ENCODE measurements at regions not wholly inside any gene's neighbourhood (a gene's known extent, or its start where the extent isn't known, plus 50 kb on each side); places are given as distances from the start of the nearest gene placed in this dataset.

DNA sequence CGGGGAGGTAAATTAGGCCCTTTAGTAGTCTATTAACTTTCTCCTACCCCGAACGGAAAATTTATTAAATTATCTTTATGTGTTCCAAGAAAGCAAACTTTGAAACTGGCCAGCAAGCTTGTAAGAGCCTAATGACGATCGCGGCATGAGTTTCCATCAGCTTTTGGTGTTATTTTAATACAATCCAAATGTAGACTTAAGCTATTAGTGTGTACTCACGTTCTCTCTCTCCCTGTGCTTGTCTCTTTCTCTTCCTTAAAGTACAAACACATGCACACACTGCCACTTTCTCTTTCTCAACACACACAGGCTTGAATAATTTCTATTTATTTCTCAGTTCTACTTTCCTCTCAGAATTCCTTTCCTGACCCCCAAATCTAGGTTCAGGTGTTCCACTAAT, 108.8 kb upstream of the MME start:
- Mint-ChIP-seq H3K9me3 (ENCODE audit: low read depth) (no peaks in the 10 kb centered on the region), H3K4me3 (ENCODE audit: unreplicated experiment) (no peak overlapping the region), H3K36me3 (ENCODE audit: low read depth) (no peaks in the 10 kb centered on the region), H3K4me1 (ENCODE audit: low read depth) (peaks cover 5% of the 10 kb centered on the region), H3K27ac (ENCODE audit: unreplicated experiment) (no peak overlapping the region), H3K27me3 (ENCODE audit: low read depth) (no peaks in the 10 kb centered on the region)
- no peak for DNase-seq (ENCODE audit: low spot score)
- TF ChIP-seq, protein P1, sequence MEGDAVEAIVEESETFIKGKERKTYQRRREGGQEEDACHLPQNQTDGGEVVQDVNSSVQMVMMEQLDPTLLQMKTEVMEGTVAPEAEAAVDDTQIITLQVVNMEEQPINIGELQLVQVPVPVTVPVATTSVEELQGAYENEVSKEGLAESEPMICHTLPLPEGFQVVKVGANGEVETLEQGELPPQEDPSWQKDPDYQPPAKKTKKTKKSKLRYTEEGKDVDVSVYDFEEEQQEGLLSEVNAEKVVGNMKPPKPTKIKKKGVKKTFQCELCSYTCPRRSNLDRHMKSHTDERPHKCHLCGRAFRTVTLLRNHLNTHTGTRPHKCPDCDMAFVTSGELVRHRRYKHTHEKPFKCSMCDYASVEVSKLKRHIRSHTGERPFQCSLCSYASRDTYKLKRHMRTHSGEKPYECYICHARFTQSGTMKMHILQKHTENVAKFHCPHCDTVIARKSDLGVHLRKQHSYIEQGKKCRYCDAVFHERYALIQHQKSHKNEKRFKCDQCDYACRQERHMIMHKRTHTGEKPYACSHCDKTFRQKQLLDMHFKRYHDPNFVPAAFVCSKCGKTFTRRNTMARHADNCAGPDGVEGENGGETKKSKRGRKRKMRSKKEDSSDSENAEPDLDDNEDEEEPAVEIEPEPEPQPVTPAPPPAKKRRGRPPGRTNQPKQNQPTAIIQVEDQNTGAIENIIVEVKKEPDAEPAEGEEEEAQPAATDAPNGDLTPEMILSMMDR (IDR thresholded peaks at IDR 0.05): no peak

DNA sequence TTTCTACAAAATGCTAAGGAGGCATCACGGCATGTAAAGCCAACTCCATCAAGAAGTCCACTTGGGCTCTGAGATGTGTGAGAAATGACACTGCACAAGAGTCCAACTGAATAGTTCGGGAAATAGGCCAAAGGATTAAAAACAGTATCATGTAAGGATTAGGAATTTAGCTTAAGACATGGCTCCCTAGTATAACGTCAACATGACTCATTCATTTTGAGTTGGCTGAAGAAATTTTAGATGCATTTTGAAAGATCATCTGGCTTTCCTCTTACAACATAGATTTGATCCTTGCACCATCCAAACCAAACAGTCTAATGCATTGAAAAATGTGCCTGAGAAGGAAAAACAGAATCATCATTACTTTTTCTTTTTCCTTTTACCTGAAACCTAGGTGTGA, 109.3 kb upstream of the MME start:
- TF ChIP-seq, protein P1 (IDR thresholded peaks at IDR 0.05): no peak
- Mint-ChIP-seq H3K36me3 (ENCODE audit: low read depth) (no peaks in the 10 kb centered on the region), H3K27ac (ENCODE audit: unreplicated experiment) (no peak overlapping the region), H3K9me3 (ENCODE audit: low read depth) (no peaks in the 10 kb centered on the region), H3K4me1 (ENCODE audit: low read depth) (peaks cover 5% of the 10 kb centered on the region), H3K4me3 (ENCODE audit: unreplicated experiment) (no peak overlapping the region), H3K27me3 (ENCODE audit: low read depth) (no peaks in the 10 kb centered on the region)
- no peak for DNase-seq (ENCODE audit: low spot score)

- no peak overlapping the region for H3K4me3 Mint-ChIP-seq (ENCODE audit: unreplicated experiment)
- no peaks in the 10 kb centered on the region for H3K9me3 Mint-ChIP-seq (ENCODE audit: low read depth)
- no peak overlapping the region for H3K27ac Mint-ChIP-seq (ENCODE audit: unreplicated experiment)
- no peak for DNase-seq (ENCODE audit: low spot score)
- H3K4me1 Mint-ChIP-seq (ENCODE audit: low read depth): peaks cover 5% of the 10 kb centered on the region
- H3K27me3 Mint-ChIP-seq (ENCODE audit: low read depth): no peaks in the 10 kb centered on the region
- TF ChIP-seq, protein P1 (IDR thresholded peaks at IDR 0.05): no peak
- H3K36me3 Mint-ChIP-seq (ENCODE audit: low read depth): no peaks in the 10 kb centered on the region
Measured at GRCh38 chr3:154969366-154969765, 110.8 kb upstream of the MME start.

DNA sequence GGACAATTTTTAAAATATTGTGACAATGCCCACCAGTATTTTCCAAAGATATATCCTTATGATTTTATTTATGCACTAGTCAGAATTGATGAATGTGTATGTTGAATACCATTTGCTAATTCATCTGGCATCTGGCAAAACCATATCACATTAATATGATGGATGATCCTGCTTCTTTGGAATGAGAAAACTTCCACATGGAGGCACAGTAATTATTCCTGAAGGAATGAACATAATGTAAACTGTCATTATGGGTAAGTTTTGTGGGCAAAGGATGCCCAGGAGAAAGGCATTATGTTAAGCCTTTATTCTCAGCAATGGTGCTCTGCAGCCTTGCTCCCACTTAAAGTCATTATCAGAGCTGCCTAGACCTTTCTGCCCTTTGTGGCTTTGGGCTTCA, 113.0 kb upstream of the MME start:
- Mint-ChIP-seq H3K36me3 (ENCODE audit: low read depth) (no peaks in the 10 kb centered on the region), H3K27ac (ENCODE audit: unreplicated experiment) (no peak overlapping the region), H3K27me3 (ENCODE audit: low read depth) (no peaks in the 10 kb centered on the region), H3K4me1 (ENCODE audit: low read depth) (no peaks in the 10 kb centered on the region), H3K4me3 (ENCODE audit: unreplicated experiment) (no peak overlapping the region), H3K9me3 (ENCODE audit: low read depth) (no peaks in the 10 kb centered on the region)
- no peak for DNase-seq (ENCODE audit: low spot score)
- TF ChIP-seq, protein P1 (IDR thresholded peaks at IDR 0.05): no peak

DNA sequence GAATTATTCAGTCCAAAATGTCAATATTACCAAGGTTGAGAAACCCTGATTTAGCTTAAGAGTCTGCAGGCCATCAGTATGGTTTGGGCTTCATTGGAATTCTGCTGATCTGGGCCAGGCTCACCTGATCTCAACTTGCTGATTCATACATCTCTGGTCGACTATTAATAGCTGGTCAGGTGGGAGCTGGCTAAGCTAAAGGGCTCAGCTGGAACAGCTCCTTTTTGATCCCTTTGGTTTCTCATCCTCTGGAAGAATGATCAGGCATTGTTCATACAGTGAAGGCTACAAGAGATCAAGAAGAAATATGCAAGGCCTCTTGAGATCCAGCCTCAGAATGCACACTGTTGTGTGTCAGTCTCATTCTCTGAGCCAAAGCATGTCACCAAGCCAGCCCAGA, 123.3 kb upstream of the MME start:
- H3K27ac Mint-ChIP-seq (ENCODE audit: unreplicated experiment): no peak overlapping the region
- no peak for DNase-seq (ENCODE audit: low spot score)
- peaks cover 3% of the 10 kb centered on the region for H3K9me3 Mint-ChIP-seq (ENCODE audit: low read depth)
- no peaks in the 10 kb centered on the region for H3K36me3 Mint-ChIP-seq (ENCODE audit: low read depth)
- H3K27me3 Mint-ChIP-seq (ENCODE audit: low read depth): no peaks in the 10 kb centered on the region
- H3K4me1 Mint-ChIP-seq (ENCODE audit: low read depth): no peaks in the 10 kb centered on the region
- no peak overlapping the region for H3K4me3 Mint-ChIP-seq (ENCODE audit: unreplicated experiment)
- TF ChIP-seq, protein P1 (IDR thresholded peaks at IDR 0.05): no peak
